ENCODE measurements at regions not wholly inside any gene's neighbourhood (a gene's known extent, or its start where the extent isn't known, plus 50 kb on each side); places are given as distances from the start of the nearest gene placed in this dataset.
"Not testable (repeated sequence)": the region's sequence is repeated elsewhere in the genome, so short reads cannot be mapped to it uniquely, and the experiment has no call there.

GRCh38 chr2:22981785-22982184 lies 403.2 kb upstream of the KLHL29 start:
- Histone ChIP-seq H3K9ac (ENCODE audit: low read length) (no peak overlapping the region), H3K4me1 (ENCODE audit: insufficient read depth, low read length) (no peaks in the 10 kb centered on the region), H3K4me3 (ENCODE audit: low read depth in 1 of 2, low read length in 2 of 2) (no peak overlapping the region), H3K36me3 (ENCODE audit: insufficient read depth, low read length) (no peaks in the 10 kb centered on the region), H3K9me3 (ENCODE audit: low read length) (no peaks in the 10 kb centered on the region), H3K27ac (ENCODE audit: low read depth, low read length) (no peak overlapping the region), H3K27me3 (ENCODE audit: control insufficient read depth in 1 of 2, insufficient read depth in 2 of 2, low read length in 2 of 2) (no peaks in the 10 kb centered on the region)

- H3K36me3 ChIP-seq (ENCODE audit: insufficient read depth, low read length); H3K4me1 ChIP-seq (ENCODE audit: insufficient read depth, low read length); H3K4me3 ChIP-seq (ENCODE audit: low read depth in 1 of 2, low read length in 2 of 2); H3K27ac ChIP-seq (ENCODE audit: low read depth, low read length); H3K9me3 ChIP-seq (ENCODE audit: low read length); H3K9ac ChIP-seq (ENCODE audit: low read length); H3K27me3 ChIP-seq (ENCODE audit: control insufficient read depth in 1 of 2, insufficient read depth in 2 of 2, low read length in 2 of 2): not testable (repeated sequence)
These were observed 400.8 kb upstream of the KLHL29 start for GRCh38 chr2:22984152-22984551.

GRCh38 chr2:22990246-22990645 lies 394.7 kb upstream of the KLHL29 start:
- Histone ChIP-seq H3K9me3 (ENCODE audit: low read length) (no peaks in the 10 kb centered on the region), H3K4me3 (ENCODE audit: low read depth in 1 of 2, low read length in 2 of 2) (no peak overlapping the region), H3K9ac (ENCODE audit: low read length) (no peak overlapping the region), H3K27ac (ENCODE audit: low read depth, low read length) (no peak overlapping the region), H3K4me1 (ENCODE audit: insufficient read depth, low read length) (no peaks in the 10 kb centered on the region), H3K27me3 (ENCODE audit: control insufficient read depth in 1 of 2, insufficient read depth in 2 of 2, low read length in 2 of 2) (no peaks in the 10 kb centered on the region), H3K36me3 (ENCODE audit: insufficient read depth, low read length) (no peaks in the 10 kb centered on the region)

DNA sequence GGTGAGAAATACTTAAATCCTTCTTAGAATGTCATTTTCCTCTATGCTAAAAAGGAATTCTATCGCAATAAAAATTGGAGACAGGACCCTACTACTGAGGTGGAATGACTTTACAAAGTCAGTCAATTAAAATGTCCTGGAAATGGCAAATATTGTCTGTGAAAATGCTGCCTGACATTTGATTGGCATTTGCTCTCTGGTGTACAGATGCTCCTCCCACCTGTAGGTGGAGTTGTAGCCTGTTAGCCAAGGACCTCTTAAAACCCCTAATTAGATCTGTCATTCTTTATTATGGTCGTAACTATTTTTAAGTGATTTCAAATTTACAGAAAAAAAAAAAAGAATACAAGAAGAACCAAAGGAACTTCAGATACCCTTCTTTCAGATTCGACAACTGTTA lies 393.1 kb upstream of the KLHL29 start:
- H3K27ac ChIP-seq (ENCODE audit: low read depth, low read length): no peak overlapping the region
- H3K27me3 ChIP-seq (ENCODE audit: control insufficient read depth in 1 of 2, insufficient read depth in 2 of 2, low read length in 2 of 2): no peaks in the 10 kb centered on the region

DNA sequence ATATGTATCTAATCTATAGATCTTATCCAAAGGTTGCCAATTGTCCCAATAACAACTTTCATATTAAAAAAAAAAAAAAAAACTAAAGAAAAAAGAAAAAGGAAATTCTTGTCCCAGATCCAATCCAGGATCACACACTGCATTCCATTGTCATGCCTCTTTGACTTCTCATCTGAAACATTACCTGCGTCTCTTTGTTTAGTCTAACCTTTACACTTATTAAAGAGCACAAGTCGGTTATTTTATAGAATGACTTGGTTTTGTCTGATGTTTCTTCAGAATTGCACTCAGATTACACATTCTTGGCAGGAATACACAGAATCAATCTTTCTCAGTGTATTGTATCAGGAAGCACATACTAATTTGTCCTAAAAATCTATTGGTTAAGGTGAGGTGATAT lies 392.5 kb upstream of the KLHL29 start:
- no peaks in the 10 kb centered on the region for H3K36me3 ChIP-seq (ENCODE audit: insufficient read depth, low read length)
- H3K9ac ChIP-seq (ENCODE audit: low read length): no peak overlapping the region
- H3K9me3 ChIP-seq (ENCODE audit: low read length): no peaks in the 10 kb centered on the region
- H3K4me3 ChIP-seq (ENCODE audit: low read depth in 1 of 2, low read length in 2 of 2): no peak overlapping the region
- no peaks in the 10 kb centered on the region for H3K4me1 ChIP-seq (ENCODE audit: insufficient read depth, low read length)
- no peak overlapping the region for H3K27ac ChIP-seq (ENCODE audit: low read depth, low read length)
- no peaks in the 10 kb centered on the region for H3K27me3 ChIP-seq (ENCODE audit: control insufficient read depth in 1 of 2, insufficient read depth in 2 of 2, low read length in 2 of 2)

More for the DNA sequence above, 393.1 kb upstream of the KLHL29 start:
- no peaks in the 10 kb centered on the region for H3K36me3 ChIP-seq (ENCODE audit: insufficient read depth, low read length)
- H3K9ac ChIP-seq (ENCODE audit: low read length): no peak overlapping the region
- no peak overlapping the region for H3K4me3 ChIP-seq (ENCODE audit: low read depth in 1 of 2, low read length in 2 of 2)
- H3K4me1 ChIP-seq (ENCODE audit: insufficient read depth, low read length): no peaks in the 10 kb centered on the region
- no peaks in the 10 kb centered on the region for H3K9me3 ChIP-seq (ENCODE audit: low read length)

GRCh38 chr2:22993250-22993649 lies 391.7 kb upstream of the KLHL29 start:
- H3K27ac ChIP-seq (ENCODE audit: low read depth, low read length): no peak overlapping the region
- H3K27me3 ChIP-seq (ENCODE audit: control insufficient read depth in 1 of 2, insufficient read depth in 2 of 2, low read length in 2 of 2): no peaks in the 10 kb centered on the region
- no peaks in the 10 kb centered on the region for H3K36me3 ChIP-seq (ENCODE audit: insufficient read depth, low read length)
- H3K9me3 ChIP-seq (ENCODE audit: low read length): no peaks in the 10 kb centered on the region
- H3K4me3 ChIP-seq (ENCODE audit: low read depth in 1 of 2, low read length in 2 of 2): no peak overlapping the region
- no peaks in the 10 kb centered on the region for H3K4me1 ChIP-seq (ENCODE audit: insufficient read depth, low read length)
- no peak overlapping the region for H3K9ac ChIP-seq (ENCODE audit: low read length)

DNA sequence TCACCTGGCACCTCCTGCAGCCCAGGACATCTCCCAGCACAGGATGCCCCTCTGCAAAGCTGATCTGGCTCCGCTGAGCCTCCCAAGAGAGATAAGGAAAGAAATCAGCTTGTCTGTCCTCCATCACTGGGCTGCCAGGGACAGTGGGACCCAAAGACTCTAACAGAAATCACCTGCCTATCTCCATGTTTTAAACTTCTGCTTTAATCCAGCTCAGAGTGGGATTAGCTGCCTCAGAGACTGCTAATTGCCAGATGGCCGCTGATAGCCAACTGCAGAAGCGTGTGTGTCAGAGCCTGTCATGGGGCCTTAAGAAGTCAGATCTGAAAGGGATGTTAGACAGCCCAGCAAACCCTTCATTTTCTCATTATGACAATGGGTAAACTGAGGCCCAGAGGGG lies 389.4 kb upstream of the KLHL29 start:
- no peaks in the 10 kb centered on the region for H3K27me3 ChIP-seq (ENCODE audit: control insufficient read depth in 1 of 2, insufficient read depth in 2 of 2, low read length in 2 of 2)
- H3K27ac ChIP-seq (ENCODE audit: low read depth, low read length): no peak overlapping the region
- no peaks in the 10 kb centered on the region for H3K36me3 ChIP-seq (ENCODE audit: insufficient read depth, low read length)
- no peaks in the 10 kb centered on the region for H3K4me1 ChIP-seq (ENCODE audit: insufficient read depth, low read length)
- no peaks in the 10 kb centered on the region for H3K9me3 ChIP-seq (ENCODE audit: low read length)
- no peak overlapping the region for H3K9ac ChIP-seq (ENCODE audit: low read length)
- no peak overlapping the region for H3K4me3 ChIP-seq (ENCODE audit: low read depth in 1 of 2, low read length in 2 of 2)

DNA sequence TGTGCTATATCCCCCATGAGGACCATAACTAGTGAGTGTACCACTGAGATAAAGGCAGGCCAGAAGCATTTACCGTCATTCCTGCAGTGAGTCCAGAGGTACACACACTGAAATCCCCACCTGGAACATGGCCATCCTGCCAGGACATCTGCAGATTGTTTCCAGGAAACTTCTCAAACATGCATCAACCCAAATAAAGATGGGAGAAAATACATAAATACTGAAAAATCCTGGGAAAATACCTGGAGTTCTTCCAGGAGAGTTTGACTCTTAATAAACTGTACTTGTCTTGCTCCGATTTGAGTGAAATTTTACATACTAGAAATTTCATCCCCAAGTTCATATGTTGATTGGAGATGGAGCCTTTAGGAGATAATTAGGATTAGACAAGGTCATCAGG lies 388.1 kb upstream of the KLHL29 start:
- no peaks in the 10 kb centered on the region for H3K4me1 ChIP-seq (ENCODE audit: insufficient read depth, low read length)
- no peak overlapping the region for H3K27ac ChIP-seq (ENCODE audit: low read depth, low read length)
- H3K27me3 ChIP-seq (ENCODE audit: control insufficient read depth in 1 of 2, insufficient read depth in 2 of 2, low read length in 2 of 2): no peaks in the 10 kb centered on the region
- no peak overlapping the region for H3K9ac ChIP-seq (ENCODE audit: low read length)
- no peaks in the 10 kb centered on the region for H3K9me3 ChIP-seq (ENCODE audit: low read length)
- H3K4me3 ChIP-seq (ENCODE audit: low read depth in 1 of 2, low read length in 2 of 2): no peak overlapping the region
- no peaks in the 10 kb centered on the region for H3K36me3 ChIP-seq (ENCODE audit: insufficient read depth, low read length)

- Histone ChIP-seq H3K4me1 (ENCODE audit: insufficient read depth, low read length) (no peaks in the 10 kb centered on the region), H3K27me3 (ENCODE audit: control insufficient read depth in 1 of 2, insufficient read depth in 2 of 2, low read length in 2 of 2) (no peaks in the 10 kb centered on the region)
These were observed 386.6 kb upstream of the KLHL29 start for GRCh38 chr2:22998359-22998758.

GRCh38 chr2:22999951-23000350 lies 385.0 kb upstream of the KLHL29 start:
- no peaks in the 10 kb centered on the region for H3K4me1 ChIP-seq (ENCODE audit: insufficient read depth, low read length)
- H3K9me3 ChIP-seq (ENCODE audit: low read length): no peaks in the 10 kb centered on the region
- H3K27ac ChIP-seq (ENCODE audit: low read depth, low read length): no peak overlapping the region
- H3K27me3 ChIP-seq (ENCODE audit: control insufficient read depth in 1 of 2, insufficient read depth in 2 of 2, low read length in 2 of 2): no peaks in the 10 kb centered on the region
- H3K9ac ChIP-seq (ENCODE audit: low read length): no peak overlapping the region
- no peak overlapping the region for H3K4me3 ChIP-seq (ENCODE audit: low read depth in 1 of 2, low read length in 2 of 2)
- H3K36me3 ChIP-seq (ENCODE audit: insufficient read depth, low read length): no peaks in the 10 kb centered on the region

More at GRCh38 chr2:22998359-22998758, 386.6 kb upstream of the KLHL29 start:
- no peak overlapping the region for H3K4me3 ChIP-seq (ENCODE audit: low read depth in 1 of 2, low read length in 2 of 2)
- no peak overlapping the region for H3K9ac ChIP-seq (ENCODE audit: low read length)
- H3K9me3 ChIP-seq (ENCODE audit: low read length): no peaks in the 10 kb centered on the region
- H3K36me3 ChIP-seq (ENCODE audit: insufficient read depth, low read length): no peaks in the 10 kb centered on the region
- H3K27ac ChIP-seq (ENCODE audit: low read depth, low read length): no peak overlapping the region

- Histone ChIP-seq H3K4me3 (ENCODE audit: low read depth in 1 of 2, low read length in 2 of 2) (no peak overlapping the region), H3K27me3 (ENCODE audit: control insufficient read depth in 1 of 2, insufficient read depth in 2 of 2, low read length in 2 of 2) (no peaks in the 10 kb centered on the region), H3K9me3 (ENCODE audit: low read length) (no peaks in the 10 kb centered on the region), H3K27ac (ENCODE audit: low read depth, low read length) (no peak overlapping the region), H3K9ac (ENCODE audit: low read length) (no peak overlapping the region), H3K4me1 (ENCODE audit: insufficient read depth, low read length) (no peaks in the 10 kb centered on the region), H3K36me3 (ENCODE audit: insufficient read depth, low read length) (no peaks in the 10 kb centered on the region)
These were observed 382.7 kb upstream of the KLHL29 start for GRCh38 chr2:23002234-23002633.

- H3K4me1 ChIP-seq (ENCODE audit: insufficient read depth, low read length): peaks cover 16% of the 10 kb centered on the region
- no peak overlapping the region for H3K9ac ChIP-seq (ENCODE audit: low read length)
- no peaks in the 10 kb centered on the region for H3K9me3 ChIP-seq (ENCODE audit: low read length)
- H3K27me3 ChIP-seq (ENCODE audit: control insufficient read depth in 1 of 2, insufficient read depth in 2 of 2, low read length in 2 of 2): no peaks in the 10 kb centered on the region
- no peaks in the 10 kb centered on the region for H3K36me3 ChIP-seq (ENCODE audit: insufficient read depth, low read length)
- no peak overlapping the region for H3K27ac ChIP-seq (ENCODE audit: low read depth, low read length)
- H3K4me3 ChIP-seq (ENCODE audit: low read depth in 1 of 2, low read length in 2 of 2): no peak overlapping the region
These were observed 379.5 kb upstream of the KLHL29 start for GRCh38 chr2:23005469-23005868.
